CD4-positive, alpha-beta T cell (primary cell): ENCODE measurements at regions not wholly inside any gene's neighbourhood (a gene's known extent, or its start where the extent isn't known, plus 50 kb on each side); places are given as distances from the start of the nearest gene placed in this dataset.

Source experiments
- ATAC-seq: fragments of 200-7000 bp; cut with Tn5 transposase; one replicate; pipeline ENCODE4 v1.10.0; 2022; ENCODE audit warnings: mild to moderate bottlenecking; ENCODE audit not compliant: poor library complexity
- CTCF ChIA-PET: fragments of 350-600 bp; sonication (Branson Sonifier 250); formaldehyde crosslinking; loops from one replicate; lab custom pipeline; 2021; ENCODE audit warnings: antibody characterized with exemption, inconsistent platforms; lab: Charles Lee
- POLR2A ChIA-PET: fragments of 350-600 bp; sonication (Branson Sonifier 250); formaldehyde crosslinking; loops from one replicate; lab custom pipeline; 2021; ENCODE audit warnings: antibody characterized with exemption, inconsistent platforms; lab: Charles Lee
- DNase-seq, 14 experiments: peaks; one replicate each; pipeline ENCODE4 v3.0.0-alpha.2; 2013 to 2020; ENCODE audit warnings: mixed read lengths in 2 of 14
- H3K27ac ChIP-seq, 2 donors: one replicate each; pipeline versions ENCODE4 v1.5.1 to v1.7.0; 2013; ENCODE audit warnings: low read length in 2 of 2, low read depth in 1 of 2, mild to moderate bottlenecking in 1 of 2
- H3K27me3 ChIP-seq, 2 experiments: 1 replicate in 1 of 2; 2 replicates in 1 of 2; pipeline versions ENCODE4 v1.6.1 to v1.7.0; 2013; ENCODE audit warnings: low read length in 2 of 2, control low read depth in 1 of 2, mild to moderate bottlenecking in 1 of 2, moderate library complexity in 1 of 2; ENCODE audit not compliant: insufficient read depth in 2 of 2, control insufficient read depth in 1 of 2
- H3K36me3 ChIP-seq: one replicate; pipeline ENCODE4 v1.6.1; 2013; ENCODE audit warnings: low read length, control low read depth; ENCODE audit not compliant: insufficient read depth
- H3K4me1 ChIP-seq: one replicate; pipeline ENCODE4 v1.6.1; 2013; ENCODE audit warnings: low read length, control low read depth; ENCODE audit not compliant: insufficient read depth
- H3K4me3 ChIP-seq: one replicate; pipeline ENCODE4 v1.5.1; 2013; ENCODE audit warnings: mild to moderate bottlenecking, low read length, moderate library complexity
- H3K9me3 ChIP-seq, 2 experiments: 1 replicate in 1 of 2; 2 replicates in 1 of 2; pipeline versions ENCODE4 v1.6.1 to v1.7.0; 2013; ENCODE audit warnings: low read length in 2 of 2, mild to moderate bottlenecking in 2 of 2, control low read depth in 1 of 2, moderate library complexity in 1 of 2; ENCODE audit not compliant: control insufficient read depth in 1 of 2, insufficient read depth in 1 of 2
- H3K27ac Mint-ChIP-seq: one replicate; pipeline ENCODE4 v1.8.0; 2020; ENCODE audit warnings: mixed read lengths
- H3K27me3 Mint-ChIP-seq: one replicate; pipeline ENCODE4 v1.8.0; 2021; ENCODE audit warnings: mixed read lengths
- H3K36me3 Mint-ChIP-seq: one replicate; pipeline ENCODE4 v1.8.0; 2021; ENCODE audit warnings: low read depth, mixed read lengths
- H3K4me1 Mint-ChIP-seq: one replicate; pipeline ENCODE4 v1.8.0; 2021; ENCODE audit warnings: low read depth, mixed read lengths
- H3K4me3 Mint-ChIP-seq: one replicate; pipeline ENCODE4 v1.8.0; 2020; ENCODE audit warnings: mild to moderate bottlenecking, mixed read lengths
- H3K9me3 Mint-ChIP-seq: one replicate; pipeline ENCODE4 v1.8.0; 2020; ENCODE audit warnings: mixed read lengths
- intact Hi-C, 2 experiments: fragments of 100-400 bp; cut with DNase I in 1 of 2; cut with micrococcal nuclease in 1 of 2; formaldehyde crosslinking; loops; one replicate each; pipeline versions ENCODE4 v1.15.1 to v1.9.0; 2023 to 2025; cut with DNase I, micrococcal nuclease
- TF ChIP-seq, protein P1 (sequence below): fragments of 200-600 bp; IDR thresholded peaks from one replicate; pipeline ENCODE4 v1.8.0; 2022; ENCODE audit warnings: antibody characterized with exemption, mild to moderate bottlenecking

DNA sequence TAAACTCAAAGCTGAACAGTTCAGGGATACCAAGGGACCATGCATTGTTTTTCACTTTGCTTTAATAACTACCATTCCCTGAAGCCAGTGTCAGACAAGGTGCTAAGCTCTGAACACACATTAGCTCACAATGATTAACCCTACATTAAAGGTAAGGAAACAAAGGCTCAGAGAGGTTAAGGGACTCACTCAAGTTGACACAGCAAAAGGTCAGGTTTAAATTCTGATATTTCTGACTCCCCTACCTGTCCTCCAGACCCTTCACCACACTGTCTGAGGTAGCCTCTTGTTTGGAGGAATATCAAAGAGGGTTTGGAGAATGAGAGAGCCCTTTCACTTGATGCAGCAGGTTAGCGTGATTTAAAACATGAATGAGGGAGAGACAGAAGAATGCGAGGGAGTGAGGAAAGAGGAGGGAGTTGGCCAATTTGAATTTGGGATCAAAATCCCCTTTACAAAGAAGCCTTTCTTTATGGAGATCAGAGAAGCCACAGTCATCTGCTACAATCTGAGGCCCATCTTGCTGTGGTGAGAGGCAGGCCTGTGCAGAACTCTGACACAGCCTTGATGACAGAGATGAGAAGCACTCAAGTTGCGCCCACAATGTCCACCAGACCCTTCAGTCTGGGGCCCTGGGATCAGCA lies 103.5 kb downstream of the FHDC1 start:
- no peak overlapping the region for H3K27ac ChIP-seq
- H3K27me3 ChIP-seq = no peaks in the 10 kb centered on the region
- DNase-seq = no peak
- Mint-ChIP-seq H3K27me3 (no peaks in the 10 kb centered on the region), H3K9me3 (no peaks in the 10 kb centered on the region), H3K4me3 (no peak overlapping the region), H3K36me3 (no peaks in the 10 kb centered on the region), H3K4me1 (no peaks in the 10 kb centered on the region), H3K27ac (no peak overlapping the region)
- H3K9me3 ChIP-seq = peaks cover 0 to 4% of the 10 kb centered on the region in 2 experiments
- ChIA-PET POLR2A (no interaction called here), CTCF (no interaction called here)
- intact Hi-C loops = no loop called here
- no peak for ATAC-seq
- TF ChIP-seq, protein P1, sequence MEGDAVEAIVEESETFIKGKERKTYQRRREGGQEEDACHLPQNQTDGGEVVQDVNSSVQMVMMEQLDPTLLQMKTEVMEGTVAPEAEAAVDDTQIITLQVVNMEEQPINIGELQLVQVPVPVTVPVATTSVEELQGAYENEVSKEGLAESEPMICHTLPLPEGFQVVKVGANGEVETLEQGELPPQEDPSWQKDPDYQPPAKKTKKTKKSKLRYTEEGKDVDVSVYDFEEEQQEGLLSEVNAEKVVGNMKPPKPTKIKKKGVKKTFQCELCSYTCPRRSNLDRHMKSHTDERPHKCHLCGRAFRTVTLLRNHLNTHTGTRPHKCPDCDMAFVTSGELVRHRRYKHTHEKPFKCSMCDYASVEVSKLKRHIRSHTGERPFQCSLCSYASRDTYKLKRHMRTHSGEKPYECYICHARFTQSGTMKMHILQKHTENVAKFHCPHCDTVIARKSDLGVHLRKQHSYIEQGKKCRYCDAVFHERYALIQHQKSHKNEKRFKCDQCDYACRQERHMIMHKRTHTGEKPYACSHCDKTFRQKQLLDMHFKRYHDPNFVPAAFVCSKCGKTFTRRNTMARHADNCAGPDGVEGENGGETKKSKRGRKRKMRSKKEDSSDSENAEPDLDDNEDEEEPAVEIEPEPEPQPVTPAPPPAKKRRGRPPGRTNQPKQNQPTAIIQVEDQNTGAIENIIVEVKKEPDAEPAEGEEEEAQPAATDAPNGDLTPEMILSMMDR = no peak
- no peaks in the 10 kb centered on the region for H3K4me1 ChIP-seq
- no peak overlapping the region for H3K4me3 ChIP-seq
- H3K36me3 ChIP-seq = no peaks in the 10 kb centered on the region

DNA sequence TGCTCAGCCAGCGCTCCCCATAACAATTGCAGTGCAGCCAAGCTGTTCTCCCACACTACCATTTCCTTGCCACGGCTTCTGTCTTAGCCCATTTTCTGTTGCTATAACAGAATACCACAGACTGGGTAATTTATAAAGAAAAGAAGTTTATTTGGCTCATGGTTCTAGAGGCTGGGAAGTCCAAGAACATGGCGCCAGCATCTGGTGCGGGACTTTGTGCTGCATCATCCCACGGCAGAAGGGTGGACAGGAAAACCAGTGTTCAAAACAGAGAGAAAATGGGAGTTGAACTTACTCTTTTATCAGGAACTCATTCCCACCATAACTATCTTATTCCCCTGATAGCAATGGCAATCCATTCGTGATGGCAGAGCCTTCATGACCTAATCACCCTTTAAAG lies 104.6 kb downstream of the FHDC1 start:
- Histone ChIP-seq H3K27ac (no peak overlapping the region), H3K4me3 (no peak overlapping the region), H3K9me3 (peaks cover 0 to 4% of the 10 kb centered on the region in 2 experiments), H3K27me3 (no peaks in the 10 kb centered on the region), H3K36me3 (no peaks in the 10 kb centered on the region), H3K4me1 (no peaks in the 10 kb centered on the region)
- POLR2A ChIA-PET = no interaction called here
- Mint-ChIP-seq H3K4me3 (no peak overlapping the region), H3K36me3 (no peaks in the 10 kb centered on the region), H3K4me1 (no peaks in the 10 kb centered on the region), H3K27me3 (peaks cover 5% of the 10 kb centered on the region), H3K27ac (no peak overlapping the region), H3K9me3 (no peaks in the 10 kb centered on the region)
- TF ChIP-seq, protein P1 = no peak
- ATAC-seq = no peak
- DNase-seq = no peak
- CTCF ChIA-PET = no interaction called here
- intact Hi-C loops = no loop called here

DNA sequence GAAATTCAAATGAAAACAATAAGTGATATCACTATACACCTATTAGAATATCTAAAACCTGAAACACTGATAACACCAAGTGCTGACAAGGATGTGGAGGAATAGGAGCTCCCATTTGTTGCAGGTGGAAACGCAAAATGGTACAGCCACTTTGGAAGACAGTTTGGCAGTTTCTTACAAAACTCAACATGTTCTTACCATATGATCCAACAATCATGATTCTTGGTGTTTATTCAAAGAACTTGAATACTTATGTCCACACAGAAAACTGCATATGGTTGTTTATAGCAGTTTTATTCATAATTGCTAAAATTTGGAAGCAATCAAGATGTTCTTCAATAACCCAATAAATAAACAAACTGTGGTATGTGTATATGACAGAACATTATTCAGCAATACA lies 107.9 kb downstream of the FHDC1 start:
- TF ChIP-seq, protein P1 = no peak
- H3K27me3 ChIP-seq = no peaks in the 10 kb centered on the region
- H3K27ac Mint-ChIP-seq = no peak overlapping the region
- no peaks in the 10 kb centered on the region for H3K4me1 ChIP-seq
- intact Hi-C loops = no loop called here
- no peaks in the 10 kb centered on the region for H3K9me3 Mint-ChIP-seq
- peaks cover 0 to 4% of the 10 kb centered on the region in 2 experiments for H3K9me3 ChIP-seq
- H3K27ac ChIP-seq = no peak overlapping the region
- H3K36me3 ChIP-seq = no peaks in the 10 kb centered on the region
- no peak overlapping the region for H3K4me3 ChIP-seq
- H3K4me1 Mint-ChIP-seq = no peaks in the 10 kb centered on the region
- DNase-seq (no peak), ATAC-seq (no peak)
- no peaks in the 10 kb centered on the region for H3K36me3 Mint-ChIP-seq
- ChIA-PET CTCF (no interaction called here), POLR2A (no interaction called here)
- H3K4me3 Mint-ChIP-seq = no peak overlapping the region
- peaks cover 7% of the 10 kb centered on the region for H3K27me3 Mint-ChIP-seq
